HEK293T (cell line): ENCODE measurements at regions not wholly inside any gene's neighbourhood (a gene's known extent, or its start where the extent isn't known, plus 50 kb on each side); places are given as distances from the start of the nearest gene placed in this dataset.

Experiments used
- FOXA1 ChIP-seq: fragments of 450-650 bp; IDR thresholded peaks from 2 replicates; pipeline ENCODE4 v1.6.1; 2016; ENCODE audit warnings: mild to moderate bottlenecking
- LEF1 ChIP-seq: fragments of 450-650 bp; IDR thresholded peaks from 2 replicates; pipeline ENCODE4 v1.6.1; 2017; ENCODE audit warnings: mild to moderate bottlenecking, borderline replicate concordance
- TF ChIP-seq, protein P1 (sequence below): fragments of 450-650 bp; IDR thresholded peaks from 2 replicates; pipeline ENCODE4 v1.6.1; 2016

DNA sequence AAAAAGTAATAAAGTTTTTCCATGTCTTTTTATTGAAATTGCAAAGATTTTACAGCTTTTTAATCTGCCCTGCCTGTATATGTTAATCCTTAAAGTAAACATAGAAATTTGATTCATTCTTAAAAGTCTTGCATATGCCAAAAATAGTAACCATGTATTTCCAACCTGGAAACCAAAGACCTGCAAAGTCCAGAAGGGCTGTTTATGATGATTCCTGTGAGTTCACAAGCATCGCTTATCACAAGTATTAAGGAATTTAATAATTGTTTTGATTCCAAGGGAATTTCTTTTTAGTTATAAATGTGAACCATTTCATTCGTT lies 199.1 kb downstream of the PTPRC start:
- 0 out of 2 replicates have a peak, but pooled peaks have one; percentile 4 for TF ChIP-seq LEF1
- no peak; the same call in 1 of the 2 replicates for TF ChIP-seq FOXA1
- TF ChIP-seq, protein P1, sequence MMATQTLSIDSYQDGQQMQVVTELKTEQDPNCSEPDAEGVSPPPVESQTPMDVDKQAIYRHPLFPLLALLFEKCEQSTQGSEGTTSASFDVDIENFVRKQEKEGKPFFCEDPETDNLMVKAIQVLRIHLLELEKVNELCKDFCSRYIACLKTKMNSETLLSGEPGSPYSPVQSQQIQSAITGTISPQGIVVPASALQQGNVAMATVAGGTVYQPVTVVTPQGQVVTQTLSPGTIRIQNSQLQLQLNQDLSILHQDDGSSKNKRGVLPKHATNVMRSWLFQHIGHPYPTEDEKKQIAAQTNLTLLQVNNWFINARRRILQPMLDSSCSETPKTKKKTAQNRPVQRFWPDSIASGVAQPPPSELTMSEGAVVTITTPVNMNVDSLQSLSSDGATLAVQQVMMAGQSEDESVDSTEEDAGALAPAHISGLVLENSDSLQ: no peak
